GM18502 (cell line): ENCODE measurements at regions not wholly inside any gene's neighbourhood (a gene's known extent, or its start where the extent isn't known, plus 50 kb on each side); places are given as distances from the start of the nearest gene placed in this dataset.
"Not testable (repeated sequence)": the region's sequence is repeated elsewhere in the genome, so short reads cannot be mapped to it uniquely, and the experiment has no call there.

Experiments used
- ATAC-seq: cut with Tn5 transposase; IDR thresholded peaks from one replicate; pipeline ENCODE4 v1.9.1; 2021; ENCODE audit warnings: mild to moderate bottlenecking; ENCODE audit not compliant: unreplicated experiment, poor library complexity

GRCh38 chr6:140228491-140228890 lies 854.0 kb upstream of the CITED2 start:
- ATAC-seq: no peak

- no peak for ATAC-seq
Observed at GRCh38 chr6:140226637-140227036, 852.2 kb upstream of the CITED2 start.

- ATAC-seq: no peak
Observed at GRCh38 chr6:140225701-140226436, 851.4 kb upstream of the CITED2 start.

GRCh38 chr6:140217283-140217682 lies 842.8 kb upstream of the CITED2 start:
- ATAC-seq: no peak

GRCh38 chr6:140209775-140210174 lies 835.3 kb upstream of the CITED2 start:
- ATAC-seq: no peak

GRCh38 chr6:140208286-140208685 lies 833.8 kb upstream of the CITED2 start:
- no peak for ATAC-seq

- ATAC-seq: no peak
Observed at GRCh38 chr6:140205795-140206593, 831.5 kb upstream of the CITED2 start.

GRCh38 chr6:140204154-140204553 lies 829.7 kb upstream of the CITED2 start:
- no peak for ATAC-seq

- ATAC-seq: no peak
Observed at GRCh38 chr6:140203661-140204147, 829.3 kb upstream of the CITED2 start.

- ATAC-seq: no peak
Observed at GRCh38 chr6:140202964-140203515, 828.6 kb upstream of the CITED2 start.

- no peak for ATAC-seq
Observed at GRCh38 chr6:140201787-140202458, 827.5 kb upstream of the CITED2 start.

- ATAC-seq: no peak
Observed at GRCh38 chr6:140193269-140193668, 818.8 kb upstream of the CITED2 start.

- ATAC-seq: no peak
Observed at GRCh38 chr6:140192018-140192417, 817.6 kb upstream of the CITED2 start.

- not testable (repeated sequence) for ATAC-seq
Observed at GRCh38 chr6:140189263-140189662, 814.8 kb upstream of the CITED2 start.

GRCh38 chr6:140185991-140186390 lies 811.5 kb upstream of the CITED2 start:
- ATAC-seq: no peak

- ATAC-seq: no peak
Observed at GRCh38 chr6:140183881-140184280, 809.4 kb upstream of the CITED2 start.

GRCh38 chr6:140182821-140183220 lies 808.4 kb upstream of the CITED2 start:
- ATAC-seq: no peak

- no peak for ATAC-seq
Observed at GRCh38 chr6:140181876-140182275, 807.4 kb upstream of the CITED2 start.

GRCh38 chr6:140180306-140180705 lies 805.9 kb upstream of the CITED2 start:
- no peak for ATAC-seq

GRCh38 chr6:140178935-140179334 lies 804.5 kb upstream of the CITED2 start:
- ATAC-seq: no peak

- no peak for ATAC-seq
Observed at GRCh38 chr6:140178520-140178919, 804.1 kb upstream of the CITED2 start.
